ENCODE measurements at regions not wholly inside any gene's neighbourhood (a gene's known extent, or its start where the extent isn't known, plus 50 kb on each side); places are given as distances from the start of the nearest gene placed in this dataset.
"Not testable (repeated sequence)": the region's sequence is repeated elsewhere in the genome, so short reads cannot be mapped to it uniquely, and the experiment has no call there.

GRCh38 chr2:236916181-236916580, 169.5 kb upstream of the COPS8 start:
- DNase-seq (ENCODE audit: low spot score): no peak
- TF ChIP-seq, protein P1, sequence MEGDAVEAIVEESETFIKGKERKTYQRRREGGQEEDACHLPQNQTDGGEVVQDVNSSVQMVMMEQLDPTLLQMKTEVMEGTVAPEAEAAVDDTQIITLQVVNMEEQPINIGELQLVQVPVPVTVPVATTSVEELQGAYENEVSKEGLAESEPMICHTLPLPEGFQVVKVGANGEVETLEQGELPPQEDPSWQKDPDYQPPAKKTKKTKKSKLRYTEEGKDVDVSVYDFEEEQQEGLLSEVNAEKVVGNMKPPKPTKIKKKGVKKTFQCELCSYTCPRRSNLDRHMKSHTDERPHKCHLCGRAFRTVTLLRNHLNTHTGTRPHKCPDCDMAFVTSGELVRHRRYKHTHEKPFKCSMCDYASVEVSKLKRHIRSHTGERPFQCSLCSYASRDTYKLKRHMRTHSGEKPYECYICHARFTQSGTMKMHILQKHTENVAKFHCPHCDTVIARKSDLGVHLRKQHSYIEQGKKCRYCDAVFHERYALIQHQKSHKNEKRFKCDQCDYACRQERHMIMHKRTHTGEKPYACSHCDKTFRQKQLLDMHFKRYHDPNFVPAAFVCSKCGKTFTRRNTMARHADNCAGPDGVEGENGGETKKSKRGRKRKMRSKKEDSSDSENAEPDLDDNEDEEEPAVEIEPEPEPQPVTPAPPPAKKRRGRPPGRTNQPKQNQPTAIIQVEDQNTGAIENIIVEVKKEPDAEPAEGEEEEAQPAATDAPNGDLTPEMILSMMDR (IDR thresholded peaks at IDR 0.05; ENCODE audit: borderline replicate concordance, control extremely low read depth, extremely low read depth, insufficient read depth, missing control alignments): no peak
- in situ Hi-C loops (cut with MboI; ENCODE audit: low sequenced_read_pairs, unreplicated experiment): no loop called here

DNA sequence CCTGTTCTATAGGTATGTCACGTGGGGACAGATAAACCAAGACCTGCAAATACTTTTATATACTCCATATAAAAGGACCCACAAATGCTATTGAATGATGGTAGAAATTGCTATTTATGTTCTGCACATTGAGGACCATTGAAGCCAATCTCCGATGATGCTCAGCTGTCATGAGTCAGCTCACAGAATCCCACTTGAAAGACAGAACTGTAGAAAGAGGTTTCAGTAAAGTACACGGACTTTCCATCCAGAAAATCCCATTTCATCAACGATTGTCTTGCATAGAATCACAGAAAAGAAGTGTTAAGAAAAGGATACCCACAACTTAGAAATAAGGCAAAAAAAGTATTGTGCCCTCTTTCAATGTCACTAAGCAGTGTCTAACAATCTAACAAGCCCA, 169.0 kb upstream of the COPS8 start:
- TF ChIP-seq, protein P1 (IDR thresholded peaks at IDR 0.05; ENCODE audit: borderline replicate concordance, control extremely low read depth, extremely low read depth, insufficient read depth, missing control alignments): no peak
- in situ Hi-C loops (cut with MboI; ENCODE audit: low sequenced_read_pairs, unreplicated experiment): no loop called here
- no peak for DNase-seq (ENCODE audit: low spot score)

- DNase-seq (ENCODE audit: low spot score): no peak
- in situ Hi-C loops (cut with MboI; ENCODE audit: low sequenced_read_pairs, unreplicated experiment): no loop called here
- TF ChIP-seq, protein P1 (IDR thresholded peaks at IDR 0.05; ENCODE audit: borderline replicate concordance, control extremely low read depth, extremely low read depth, insufficient read depth, missing control alignments): no peak
Observed at GRCh38 chr2:236917164-236917563, 168.5 kb upstream of the COPS8 start.

GRCh38 chr2:236918545-236918944, 167.1 kb upstream of the COPS8 start:
- TF ChIP-seq, protein P1 (IDR thresholded peaks at IDR 0.05; ENCODE audit: borderline replicate concordance, control extremely low read depth, extremely low read depth, insufficient read depth, missing control alignments): no peak
- in situ Hi-C loops (cut with MboI; ENCODE audit: low sequenced_read_pairs, unreplicated experiment): no loop called here
- no peak for DNase-seq (ENCODE audit: low spot score)

- DNase-seq (ENCODE audit: low spot score): no peak
- in situ Hi-C loops (cut with MboI; ENCODE audit: low sequenced_read_pairs, unreplicated experiment): no loop called here
- TF ChIP-seq, protein P1 (IDR thresholded peaks at IDR 0.05; ENCODE audit: borderline replicate concordance, control extremely low read depth, extremely low read depth, insufficient read depth, missing control alignments): no peak
Observed at GRCh38 chr2:236919209-236919608, 166.5 kb upstream of the COPS8 start.

DNA sequence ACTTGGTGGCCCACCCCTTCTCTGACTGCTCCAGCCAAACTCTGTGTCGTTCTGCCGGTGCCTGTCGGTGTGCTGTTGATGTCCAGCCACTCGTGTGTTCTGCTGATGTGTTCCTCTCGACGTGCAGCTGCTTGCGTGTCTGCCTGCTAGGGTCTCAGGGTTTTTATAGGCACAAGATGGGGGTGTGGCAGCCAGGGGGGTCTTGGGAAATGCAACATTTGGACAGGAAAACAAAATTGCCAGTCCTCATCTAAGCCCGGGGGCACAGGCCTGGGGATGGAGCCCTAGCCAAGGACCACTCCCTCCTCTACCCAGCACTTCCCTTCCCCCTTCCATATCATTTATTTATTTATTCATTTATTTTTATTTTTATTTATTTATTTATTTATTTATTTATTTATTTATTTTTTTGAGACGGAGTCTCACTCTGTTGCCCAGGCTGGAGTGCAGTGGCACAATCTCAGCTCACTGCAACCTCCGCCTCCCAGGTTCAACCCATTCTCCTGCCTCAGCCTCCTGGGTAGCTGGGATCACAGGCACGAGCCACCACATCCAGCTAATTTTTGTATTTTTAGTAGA, 165.8 kb upstream of the COPS8 start:
- in situ Hi-C loops (cut with MboI; ENCODE audit: low sequenced_read_pairs, unreplicated experiment); DNase-seq (ENCODE audit: low spot score): not testable (repeated sequence)

DNA sequence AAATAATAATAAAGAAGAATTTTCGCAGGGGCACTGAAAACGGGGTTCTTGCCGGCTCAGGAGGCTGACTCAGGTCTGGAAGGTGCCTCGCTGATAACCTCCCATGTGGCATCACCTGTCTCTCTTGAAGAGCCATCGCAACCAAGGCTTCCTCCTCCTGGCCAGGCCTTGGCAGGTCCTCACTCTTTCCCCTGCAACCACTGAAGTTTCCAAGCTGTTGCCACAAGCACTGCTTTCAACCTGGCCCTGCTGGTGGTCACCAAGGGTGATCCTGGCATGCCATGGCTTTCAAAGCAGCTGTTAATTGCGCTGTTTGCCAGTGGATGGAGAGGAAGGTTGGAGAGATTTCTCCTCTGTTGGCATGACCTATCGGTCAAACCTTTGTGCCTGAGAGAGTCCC, 163.6 kb upstream of the COPS8 start:
- TF ChIP-seq, protein P1 (IDR thresholded peaks at IDR 0.05; ENCODE audit: borderline replicate concordance, control extremely low read depth, extremely low read depth, insufficient read depth, missing control alignments): no peak
- in situ Hi-C loops (cut with MboI; ENCODE audit: low sequenced_read_pairs, unreplicated experiment): no loop called here
- no peak for DNase-seq (ENCODE audit: low spot score)

Data from GM13976 (cell line).